ENCODE measurements at regions not wholly inside any gene's neighbourhood (a gene's known extent, or its start where the extent isn't known, plus 50 kb on each side); places are given as distances from the start of the nearest gene placed in this dataset.

DNA sequence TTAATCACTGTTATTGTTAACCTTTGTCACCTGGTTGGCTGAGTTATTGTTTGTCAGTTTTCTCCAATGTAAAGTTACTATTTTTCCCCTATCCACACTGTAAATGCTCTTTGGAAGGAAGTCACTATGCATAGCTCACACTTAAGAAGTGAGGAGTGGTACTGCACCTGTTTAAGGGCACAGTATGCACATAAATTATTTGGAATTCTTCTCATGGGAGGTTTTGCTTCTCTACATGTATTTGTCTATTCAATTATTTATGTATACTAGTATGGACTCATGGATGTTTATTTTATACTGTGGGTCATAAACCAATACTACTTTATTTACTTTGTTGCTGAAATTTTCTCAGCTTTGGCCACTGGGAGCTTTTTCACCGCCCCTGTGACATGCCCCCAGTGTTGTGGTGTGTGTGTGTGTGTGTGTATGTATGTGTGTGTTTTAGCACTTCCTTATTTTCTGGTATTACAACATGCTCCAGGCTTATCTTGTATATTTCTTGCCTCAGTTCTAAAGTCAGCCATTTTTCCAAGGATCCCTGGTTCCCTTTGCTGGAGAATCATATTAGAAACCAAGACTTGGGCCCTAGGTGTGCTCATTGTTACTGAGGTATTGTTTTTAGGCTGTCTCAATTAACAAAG, 290.5 kb downstream of the KBTBD8 start:
- Histone ChIP-seq H3K27me3 (ENCODE audit: control insufficient read depth, insufficient read depth, low read length, poor library complexity, severe bottlenecking) (no peaks in the 10 kb centered on the region), H3K27ac (ENCODE audit: low read depth, low read length) (no peak overlapping the region), H3K9me3 (ENCODE audit: control insufficient read depth, low read length) (no peaks in the 10 kb centered on the region), H3K9ac (ENCODE audit: extremely low read depth, low read length, poor library complexity, severe bottlenecking) (no peak overlapping the region), H3K4me1 (ENCODE audit: control insufficient read depth, insufficient read depth, low read length) (no peaks in the 10 kb centered on the region), H3K4me3 (ENCODE audit: low read length) (no peak overlapping the region), H3K36me3 (ENCODE audit: control insufficient read depth, insufficient read depth, low read length) (no peaks in the 10 kb centered on the region)
- TF ChIP-seq, protein P1, sequence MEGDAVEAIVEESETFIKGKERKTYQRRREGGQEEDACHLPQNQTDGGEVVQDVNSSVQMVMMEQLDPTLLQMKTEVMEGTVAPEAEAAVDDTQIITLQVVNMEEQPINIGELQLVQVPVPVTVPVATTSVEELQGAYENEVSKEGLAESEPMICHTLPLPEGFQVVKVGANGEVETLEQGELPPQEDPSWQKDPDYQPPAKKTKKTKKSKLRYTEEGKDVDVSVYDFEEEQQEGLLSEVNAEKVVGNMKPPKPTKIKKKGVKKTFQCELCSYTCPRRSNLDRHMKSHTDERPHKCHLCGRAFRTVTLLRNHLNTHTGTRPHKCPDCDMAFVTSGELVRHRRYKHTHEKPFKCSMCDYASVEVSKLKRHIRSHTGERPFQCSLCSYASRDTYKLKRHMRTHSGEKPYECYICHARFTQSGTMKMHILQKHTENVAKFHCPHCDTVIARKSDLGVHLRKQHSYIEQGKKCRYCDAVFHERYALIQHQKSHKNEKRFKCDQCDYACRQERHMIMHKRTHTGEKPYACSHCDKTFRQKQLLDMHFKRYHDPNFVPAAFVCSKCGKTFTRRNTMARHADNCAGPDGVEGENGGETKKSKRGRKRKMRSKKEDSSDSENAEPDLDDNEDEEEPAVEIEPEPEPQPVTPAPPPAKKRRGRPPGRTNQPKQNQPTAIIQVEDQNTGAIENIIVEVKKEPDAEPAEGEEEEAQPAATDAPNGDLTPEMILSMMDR (conservative IDR thresholded peaks at IDR 0.05): no peak
- Mint-ChIP-seq H3K9me3 (no peaks in the 10 kb centered on the region), H3K27ac (no peak overlapping the region), H3K4me3 (no peak overlapping the region), H3K27me3 (ENCODE audit: insufficient read depth) (no peaks in the 10 kb centered on the region), H3K4me1 (peaks cover 10% of the 10 kb centered on the region), H3K36me3 (ENCODE audit: low read depth) (no peaks in the 10 kb centered on the region)
- no peak for DNase-seq
- WGBS, 2 experiments (ENCODE audit: insufficient coverage in 1 of 2, insufficient read length in 1 of 2): 60% methylated on average over 1 of the region's 1 CpG; no CpG with 5 or more reads in 1 of the 2 experiments

- DNase-seq: no peak
- peaks cover 10% of the 10 kb centered on the region for H3K4me1 Mint-ChIP-seq
- no peak overlapping the region for H3K27ac Mint-ChIP-seq
- H3K27me3 ChIP-seq (ENCODE audit: control insufficient read depth, insufficient read depth, low read length, poor library complexity, severe bottlenecking): no peaks in the 10 kb centered on the region
- H3K36me3 Mint-ChIP-seq (ENCODE audit: low read depth): no peaks in the 10 kb centered on the region
- no peaks in the 10 kb centered on the region for H3K27me3 Mint-ChIP-seq (ENCODE audit: insufficient read depth)
- no peak overlapping the region for H3K4me3 ChIP-seq (ENCODE audit: low read length)
- 90 to 100% methylated on average over 1 of the region's 1 CpG for WGBS, 2 experiments (ENCODE audit: insufficient coverage in 1 of 2, insufficient read length in 1 of 2)
- no peaks in the 10 kb centered on the region for H3K9me3 ChIP-seq (ENCODE audit: control insufficient read depth, low read length)
- H3K9me3 Mint-ChIP-seq: no peaks in the 10 kb centered on the region
- H3K4me1 ChIP-seq (ENCODE audit: control insufficient read depth, insufficient read depth, low read length): no peaks in the 10 kb centered on the region
- H3K4me3 Mint-ChIP-seq: no peak overlapping the region
- TF ChIP-seq, protein P1 (conservative IDR thresholded peaks at IDR 0.05): no peak
- no peaks in the 10 kb centered on the region for H3K36me3 ChIP-seq (ENCODE audit: control insufficient read depth, insufficient read depth, low read length)
- no peak overlapping the region for H3K9ac ChIP-seq (ENCODE audit: extremely low read depth, low read length, poor library complexity, severe bottlenecking)
- no peak overlapping the region for H3K27ac ChIP-seq (ENCODE audit: low read depth, low read length)
Measured at GRCh38 chr3:67289626-67290025, 291.5 kb downstream of the KBTBD8 start.

DNA sequence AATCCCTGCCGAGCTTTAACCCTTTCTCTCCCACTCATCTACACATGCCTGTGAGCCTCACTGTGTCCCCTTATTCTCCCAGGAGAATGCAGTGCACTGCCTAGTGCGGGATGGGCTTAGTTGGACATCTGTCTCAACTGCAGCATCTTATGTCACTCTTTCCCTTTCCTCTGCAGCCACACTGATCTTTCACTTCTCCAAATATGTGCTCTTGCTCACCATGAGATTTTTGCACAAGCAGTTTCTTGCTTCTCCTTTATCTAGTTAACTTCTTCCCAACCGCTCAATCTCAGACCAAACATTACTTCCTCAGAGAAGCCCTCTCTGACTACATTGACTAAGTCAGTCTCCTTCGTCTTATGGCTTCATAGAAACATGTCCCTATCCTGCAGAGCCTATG, 292.3 kb downstream of the KBTBD8 start:
- no peaks in the 10 kb centered on the region for H3K27me3 ChIP-seq (ENCODE audit: control insufficient read depth, insufficient read depth, low read length, poor library complexity, severe bottlenecking)
- no peak overlapping the region for H3K27ac Mint-ChIP-seq
- TF ChIP-seq, protein P1 (conservative IDR thresholded peaks at IDR 0.05): no peak
- no peak overlapping the region for H3K4me3 Mint-ChIP-seq
- no peaks in the 10 kb centered on the region for H3K27me3 Mint-ChIP-seq (ENCODE audit: insufficient read depth)
- DNase-seq: no peak
- 94 to 100% methylated on average over 1 to 4 of the region's 4 CpGs for WGBS, 2 experiments (ENCODE audit: insufficient coverage in 1 of 2, insufficient read length in 1 of 2)
- no peak overlapping the region for H3K9ac ChIP-seq (ENCODE audit: extremely low read depth, low read length, poor library complexity, severe bottlenecking)
- H3K4me1 Mint-ChIP-seq: peaks cover 13% of the 10 kb centered on the region
- H3K4me1 ChIP-seq (ENCODE audit: control insufficient read depth, insufficient read depth, low read length): no peaks in the 10 kb centered on the region
- no peaks in the 10 kb centered on the region for H3K9me3 Mint-ChIP-seq
- H3K27ac ChIP-seq (ENCODE audit: low read depth, low read length): no peak overlapping the region
- H3K9me3 ChIP-seq (ENCODE audit: control insufficient read depth, low read length): no peaks in the 10 kb centered on the region
- no peak overlapping the region for H3K4me3 ChIP-seq (ENCODE audit: low read length)
- H3K36me3 Mint-ChIP-seq (ENCODE audit: low read depth): no peaks in the 10 kb centered on the region
- H3K36me3 ChIP-seq (ENCODE audit: control insufficient read depth, insufficient read depth, low read length): no peaks in the 10 kb centered on the region
